ENCODE measurements at regions not wholly inside any gene's neighbourhood (a gene's known extent, or its start where the extent isn't known, plus 50 kb on each side); places are given as distances from the start of the nearest gene placed in this dataset.

DNA sequence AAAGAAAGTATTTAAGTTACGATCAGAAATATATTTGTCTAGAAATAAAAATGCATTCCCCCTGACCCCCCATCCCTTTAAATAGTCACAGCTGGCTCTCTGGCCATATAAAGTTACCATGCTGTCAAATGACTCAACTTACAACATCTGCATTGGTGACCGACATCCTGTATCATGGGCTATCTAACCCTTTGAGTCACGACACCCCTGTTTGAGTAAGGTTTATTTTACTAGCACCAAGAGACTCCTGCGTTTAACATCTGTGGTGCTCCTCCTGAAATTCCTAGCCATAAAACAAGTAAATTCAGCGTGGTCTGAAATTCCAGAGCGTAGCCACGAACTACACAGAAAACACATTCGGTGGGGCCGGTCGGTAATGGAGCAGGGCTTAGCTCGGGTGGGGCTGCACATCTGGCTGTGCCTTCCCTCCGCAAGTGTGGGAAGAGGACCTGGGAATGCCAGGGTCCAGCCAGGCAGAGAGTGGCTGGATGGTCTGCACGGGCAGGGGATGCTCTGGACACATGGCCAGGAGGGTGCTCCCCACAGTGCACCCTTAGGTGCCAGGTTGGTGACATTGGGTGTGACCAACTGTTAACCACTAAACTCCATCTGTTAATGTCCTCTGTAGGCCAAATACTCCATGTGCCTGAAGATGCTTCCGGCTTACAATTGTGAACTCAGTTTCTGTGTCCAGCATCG, 53.0 kb upstream of the CLDN14 start:
- DNase-seq: no peak

DNA sequence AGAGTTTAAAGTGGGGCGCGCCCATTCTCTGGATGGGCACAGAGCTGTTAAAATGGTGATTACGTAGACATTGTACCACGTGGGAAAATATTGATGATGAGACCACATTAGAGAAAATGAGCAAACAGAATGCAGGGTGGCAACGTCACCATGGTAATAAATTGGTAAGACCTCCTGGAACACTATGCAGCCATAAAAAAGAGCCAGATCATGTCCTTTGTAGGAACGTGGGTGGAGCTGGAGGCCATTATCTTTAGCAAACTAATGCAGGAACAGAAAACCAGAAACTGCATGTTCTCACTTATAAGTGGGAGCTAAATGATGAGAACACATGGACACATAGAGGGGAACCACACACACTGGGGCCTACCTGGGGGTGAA, 53.5 kb upstream of the CLDN14 start:
- no peak for DNase-seq

DNA sequence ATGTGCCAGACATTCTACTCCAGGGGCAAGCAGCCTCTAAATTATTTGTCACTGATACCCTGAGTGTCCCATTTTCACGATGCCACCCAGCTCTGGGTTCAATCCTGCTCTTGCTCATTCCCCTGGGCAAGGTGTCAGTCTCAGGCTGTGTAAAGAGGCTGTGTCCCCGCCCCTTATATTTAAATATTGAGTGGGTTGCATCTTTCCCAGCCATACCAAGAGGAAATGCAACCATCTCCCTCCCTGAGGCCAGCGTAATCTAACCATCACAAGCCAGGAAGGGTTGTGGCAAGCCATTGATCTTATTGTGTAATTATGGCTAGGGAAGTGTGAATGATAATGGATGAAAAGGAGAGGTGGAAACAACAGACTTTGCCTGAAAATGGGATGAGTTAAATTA, 54.7 kb upstream of the CLDN14 start:
- no peak for DNase-seq

DNA sequence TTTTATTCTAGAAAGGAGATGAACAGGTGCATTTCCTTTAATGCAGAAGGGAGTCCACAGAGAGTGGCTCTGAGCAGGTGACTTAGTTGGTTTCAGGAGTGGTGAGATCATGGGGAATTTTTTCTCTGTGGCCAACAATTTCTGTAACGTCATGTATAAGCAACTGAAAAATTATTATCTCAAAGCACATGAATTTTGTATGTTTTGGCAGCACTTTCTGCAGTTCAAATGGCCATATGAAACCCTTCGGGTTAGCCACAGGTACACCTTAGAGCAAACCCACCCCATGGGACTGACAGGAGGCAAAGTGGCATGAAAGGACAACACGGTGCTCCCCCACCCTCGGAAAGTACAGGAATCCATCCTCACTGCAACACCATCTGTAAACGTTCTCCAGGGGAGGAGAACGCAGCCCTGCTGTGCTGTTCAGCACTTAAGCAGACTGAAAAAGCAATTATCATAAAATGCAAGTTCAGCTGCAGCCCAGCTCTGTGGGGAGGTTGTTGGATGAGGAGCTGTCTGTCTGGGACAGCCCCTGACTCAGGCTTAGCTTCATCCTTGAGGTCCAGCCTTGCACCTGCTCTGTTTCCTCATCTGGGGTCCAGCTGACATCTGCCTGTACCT, 55.8 kb upstream of the CLDN14 start:
- DNase-seq: no peak

DNA sequence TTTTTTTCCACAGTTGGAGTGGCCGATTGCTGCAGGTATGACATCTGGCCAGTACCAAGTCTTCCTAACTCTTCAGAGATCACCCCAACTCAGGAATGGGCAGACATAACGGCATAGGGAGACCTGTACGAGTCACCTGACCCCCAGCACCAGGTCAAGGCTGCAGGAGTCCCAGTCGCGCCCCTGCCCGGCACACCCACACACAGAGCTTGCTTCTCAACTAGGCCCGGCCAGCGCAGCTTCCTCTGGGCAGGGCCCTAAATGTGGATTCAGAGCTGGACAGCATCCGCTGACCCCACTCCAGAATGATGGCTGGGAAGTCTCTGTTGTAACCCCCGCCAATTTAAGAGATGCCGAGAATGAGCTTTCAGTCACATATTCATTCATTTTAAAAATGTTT, 58.8 kb upstream of the CLDN14 start:
- no peak for DNase-seq

DNA sequence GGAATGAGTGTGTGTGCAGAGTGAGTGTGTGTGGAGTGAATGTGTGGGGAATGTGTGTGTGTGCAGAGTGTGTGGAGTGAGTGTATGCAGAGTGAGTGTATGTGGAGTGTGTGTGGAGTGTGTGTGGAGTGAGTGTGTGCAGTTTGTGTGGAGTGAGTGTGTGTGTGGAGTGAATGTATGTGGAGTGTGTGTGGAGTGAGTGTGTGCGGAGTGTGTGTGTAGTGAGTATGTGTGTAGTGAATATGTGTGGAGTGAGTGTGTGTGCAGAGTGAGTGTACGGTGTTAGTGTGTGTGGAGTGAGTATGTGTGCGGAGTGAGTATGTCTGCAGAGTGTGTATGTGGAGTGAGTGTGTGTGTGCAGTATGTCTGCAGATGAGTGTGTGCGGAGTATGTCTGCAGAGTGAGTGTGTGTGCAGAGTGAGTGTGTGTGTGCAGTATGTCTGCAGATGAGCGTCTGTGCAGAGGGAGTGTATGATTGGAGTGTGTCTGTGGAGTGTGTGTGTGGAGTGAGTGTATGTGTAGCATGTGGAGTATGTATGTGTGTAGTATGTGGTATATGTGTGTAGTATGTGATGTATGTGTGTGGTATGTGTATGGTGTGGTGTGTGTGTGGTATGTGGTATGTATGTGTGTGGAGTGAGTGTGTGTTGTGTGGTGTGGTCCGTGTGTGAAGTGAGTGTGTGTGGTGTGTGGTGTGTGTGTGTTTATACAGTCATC, 59.7 kb upstream of the CLDN14 start:
- no peak for DNase-seq

DNA sequence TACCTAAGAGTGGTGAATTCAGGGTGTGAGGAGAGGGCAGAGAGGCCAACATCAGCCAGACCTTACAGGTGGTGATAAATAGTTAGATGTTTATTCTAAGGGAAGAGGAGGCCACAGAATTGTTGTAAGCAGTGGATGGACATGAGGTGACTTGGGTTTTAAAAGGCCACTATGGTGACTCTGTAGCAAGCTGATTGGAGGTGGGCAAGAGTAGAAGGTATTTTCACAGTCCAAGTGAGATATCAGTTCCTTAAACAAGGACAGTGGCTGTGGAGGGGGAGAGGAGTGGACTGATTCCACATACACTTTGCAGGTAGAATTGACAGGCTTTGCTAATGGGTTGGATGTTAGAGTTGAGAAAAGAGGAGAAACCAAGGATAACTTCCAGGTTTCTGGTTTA, 60.8 kb upstream of the CLDN14 start:
- no peak for DNase-seq

DNA sequence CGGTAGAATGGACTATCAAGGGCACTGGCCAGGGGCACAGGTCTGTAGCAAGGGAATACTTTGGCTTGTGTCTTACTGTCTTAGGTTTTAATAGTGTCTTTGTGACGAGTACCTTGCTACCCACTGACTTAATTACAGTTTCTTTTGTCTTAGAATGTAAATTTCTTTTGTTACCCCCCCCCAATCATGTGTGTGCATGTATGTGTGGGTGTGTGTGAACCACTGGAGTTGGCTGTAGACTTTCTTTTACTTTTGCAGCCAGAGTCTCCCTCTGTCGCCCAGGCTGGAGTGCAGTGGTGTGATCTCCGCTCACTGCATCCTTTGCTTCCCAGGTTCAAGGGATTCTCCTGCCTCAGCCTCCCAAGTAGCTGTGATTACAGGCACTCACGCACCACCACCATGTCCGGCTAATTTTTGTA, 61.8 kb upstream of the CLDN14 start:
- no peak for DNase-seq

DNA sequence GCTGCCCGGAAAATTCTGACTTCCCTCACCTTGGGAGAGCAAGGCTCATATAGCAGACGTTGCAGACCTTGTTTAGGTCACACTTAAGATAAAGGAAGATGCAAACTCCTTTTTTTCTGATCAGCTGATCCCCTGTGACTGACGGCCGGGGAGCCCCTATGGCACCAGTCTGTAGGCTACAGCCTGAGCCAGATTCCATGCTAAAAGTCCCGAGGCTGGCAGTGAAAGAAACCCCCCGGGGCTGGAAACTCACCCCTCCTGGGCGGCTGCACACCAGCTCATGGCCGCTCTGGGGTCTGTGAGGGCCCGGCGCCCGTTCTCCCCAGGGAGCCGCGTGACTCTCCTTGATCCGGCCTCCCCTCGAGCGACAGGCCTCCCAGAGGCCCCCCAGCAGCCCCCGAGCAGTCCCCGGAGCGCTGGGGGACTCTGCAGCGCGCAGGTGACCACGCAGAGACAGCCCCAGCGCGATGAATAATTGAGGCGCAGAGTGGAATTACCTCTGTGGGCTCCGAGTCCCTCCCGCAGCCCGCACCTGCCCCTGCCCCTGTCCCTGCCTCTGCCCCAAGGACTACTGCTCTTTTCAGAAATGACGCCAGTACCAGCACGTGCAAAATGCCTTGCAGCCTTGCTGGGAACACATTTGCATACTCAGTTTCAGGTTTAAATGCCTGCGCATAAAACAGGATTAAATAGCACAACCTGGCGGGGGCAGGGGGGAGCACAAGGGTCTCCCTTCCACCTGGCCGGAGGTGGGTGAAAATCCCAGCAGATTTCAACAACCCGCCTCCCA, 62.6 kb upstream of the CLDN14 start:
- no peak for DNase-seq

DNA sequence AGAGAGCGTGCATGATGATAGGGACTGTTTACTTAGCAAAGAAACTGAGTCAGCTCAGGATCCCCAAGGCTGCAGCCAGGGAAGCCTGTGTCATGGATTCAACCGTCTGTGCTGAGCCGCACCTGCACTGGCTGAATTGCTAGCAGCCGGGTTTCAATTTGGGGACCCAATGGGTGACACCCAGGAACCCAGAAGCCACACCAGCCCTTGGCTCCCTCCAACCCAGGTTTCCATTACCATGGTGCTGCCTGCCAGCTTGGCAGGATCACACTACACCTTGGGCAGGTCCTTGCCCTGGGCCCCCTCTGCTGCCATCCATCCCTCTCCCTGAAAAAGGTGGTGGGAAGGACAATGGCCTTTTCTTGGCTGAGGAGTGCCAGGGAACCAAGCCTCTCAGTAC, 64.0 kb upstream of the CLDN14 start:
- DNase-seq: no peak

DNA sequence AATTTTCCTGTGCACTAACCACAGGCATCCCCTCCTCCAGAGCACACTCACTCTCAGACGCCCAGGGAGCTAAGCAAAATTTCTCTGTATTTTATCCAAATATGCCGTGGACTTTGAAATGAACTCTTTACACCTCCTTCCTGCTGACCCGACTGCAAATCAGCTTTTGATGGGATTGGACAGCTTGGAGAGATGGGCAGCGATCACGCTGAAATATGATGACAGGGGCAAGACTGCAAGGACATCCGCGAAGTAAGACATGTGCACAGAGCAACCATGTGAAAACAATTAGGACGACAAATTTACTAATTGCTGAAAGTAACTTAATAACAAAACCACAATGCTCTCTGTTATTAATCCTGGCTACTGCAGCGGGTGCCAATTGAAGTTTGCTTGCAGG, 64.6 kb upstream of the CLDN14 start:
- no peak for DNase-seq

DNA sequence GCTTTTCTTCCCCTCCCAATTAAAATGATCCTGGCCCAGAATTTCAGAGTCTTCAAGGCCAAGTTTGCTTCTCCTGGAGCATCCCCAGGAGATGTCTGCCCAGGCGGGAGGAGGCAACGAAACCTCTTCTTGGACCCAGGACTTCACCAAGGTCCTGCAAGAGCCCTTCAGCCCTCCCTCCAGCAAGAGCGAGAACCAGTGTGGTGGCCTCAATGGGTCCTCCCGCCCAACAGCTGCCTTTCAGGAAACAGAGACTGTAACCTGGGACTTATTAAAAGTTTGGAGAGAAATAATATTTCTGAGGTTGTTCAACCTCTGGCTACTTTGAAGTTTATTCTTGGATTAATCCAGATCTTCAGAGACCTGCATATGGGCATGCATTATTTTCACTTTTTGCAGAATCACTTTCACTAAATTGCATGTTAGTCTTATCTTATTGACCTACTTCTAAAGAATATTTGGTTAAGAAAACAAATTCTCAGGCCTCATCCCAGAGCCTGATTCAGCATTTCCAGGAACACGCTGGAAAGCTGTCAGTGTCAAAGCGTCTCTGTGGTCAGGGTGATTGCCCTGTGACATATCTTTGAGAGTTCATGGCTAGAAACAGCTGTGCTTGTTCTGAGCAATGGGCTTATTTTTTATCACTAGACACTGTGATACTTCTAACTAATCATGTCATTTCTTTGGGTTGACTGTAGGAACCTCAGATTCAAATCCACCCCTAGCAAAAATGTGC, 66.0 kb upstream of the CLDN14 start:
- no peak for DNase-seq

DNA sequence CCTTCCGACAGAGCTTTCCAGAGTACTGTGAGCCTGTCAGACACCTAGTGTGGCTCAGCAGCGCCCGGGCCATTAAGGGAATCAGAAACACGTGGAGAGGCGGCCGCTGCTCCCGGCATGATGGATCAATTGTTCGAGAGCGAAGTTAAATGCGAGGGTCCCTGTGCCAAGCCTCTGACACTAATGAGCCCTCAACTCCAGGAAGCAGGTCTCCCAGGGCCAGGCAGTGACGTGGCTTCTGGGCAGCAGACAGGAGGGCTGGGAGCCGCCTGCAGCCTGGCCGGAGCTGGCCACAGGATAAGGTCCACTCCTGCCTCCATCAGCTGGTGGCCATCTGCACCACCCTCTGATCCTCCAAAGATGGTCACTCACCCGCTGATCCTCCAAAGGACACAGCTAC, 67.5 kb upstream of the CLDN14 start:
- no peak for DNase-seq

DNA sequence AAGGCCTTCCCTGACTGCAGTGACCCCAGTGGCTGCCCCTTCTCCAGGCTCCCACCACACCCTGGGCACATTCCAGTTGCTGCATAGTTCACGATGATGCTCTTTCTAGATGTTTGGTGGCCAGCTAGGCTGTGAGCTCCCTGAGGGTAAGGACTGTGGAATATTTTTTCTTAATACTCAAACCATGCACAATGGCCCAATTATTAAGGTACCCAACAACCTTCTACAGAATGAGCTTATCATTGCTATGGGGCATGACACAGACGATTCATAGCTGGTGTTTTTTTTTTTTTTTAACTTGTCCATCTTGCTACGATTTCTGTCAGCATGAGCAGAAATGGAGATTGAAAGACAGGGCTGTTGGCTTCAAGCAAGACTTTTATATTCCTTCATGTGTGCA, 68.9 kb upstream of the CLDN14 start:
- DNase-seq: no peak

DNA sequence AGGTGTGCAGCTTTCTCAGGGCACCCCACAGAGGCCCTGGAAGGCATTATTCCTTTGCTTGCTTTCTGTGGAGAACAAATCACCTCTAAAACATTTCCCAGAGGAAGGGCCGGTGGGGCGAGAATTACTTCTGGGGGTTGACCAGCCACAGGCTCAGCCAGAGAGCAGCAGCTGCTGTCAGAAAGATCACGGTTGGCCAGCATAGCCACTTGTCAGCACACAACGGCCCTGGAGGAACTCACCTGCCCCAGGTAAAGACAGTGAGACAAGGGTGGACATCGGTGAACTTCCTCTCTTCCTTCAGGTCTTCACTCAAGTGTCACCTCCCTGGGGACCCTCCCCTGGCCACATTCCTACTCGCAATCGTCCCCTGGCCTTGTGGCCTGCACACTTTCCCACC, 69.5 kb upstream of the CLDN14 start:
- no peak for DNase-seq

DNA sequence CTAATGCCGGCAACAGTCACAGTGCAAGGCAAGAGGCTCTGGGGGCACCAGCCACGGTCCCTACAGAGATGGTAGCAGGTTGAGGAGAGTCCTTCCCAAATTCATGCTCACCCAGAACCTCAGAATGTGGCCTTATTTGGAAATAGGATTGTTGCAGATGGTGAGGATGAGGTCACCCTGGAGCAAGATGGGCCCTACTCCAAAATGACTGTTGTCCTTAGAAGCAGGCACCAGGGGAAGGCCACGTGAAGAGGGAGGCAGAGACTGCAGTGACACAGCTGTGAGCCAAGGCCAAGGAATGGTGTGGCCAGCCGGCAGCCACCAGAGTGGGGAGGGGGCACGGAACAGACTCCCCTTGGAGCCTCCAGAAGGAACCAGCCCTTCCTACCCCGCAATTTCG, 70.8 kb upstream of the CLDN14 start:
- DNase-seq: no peak

DNA sequence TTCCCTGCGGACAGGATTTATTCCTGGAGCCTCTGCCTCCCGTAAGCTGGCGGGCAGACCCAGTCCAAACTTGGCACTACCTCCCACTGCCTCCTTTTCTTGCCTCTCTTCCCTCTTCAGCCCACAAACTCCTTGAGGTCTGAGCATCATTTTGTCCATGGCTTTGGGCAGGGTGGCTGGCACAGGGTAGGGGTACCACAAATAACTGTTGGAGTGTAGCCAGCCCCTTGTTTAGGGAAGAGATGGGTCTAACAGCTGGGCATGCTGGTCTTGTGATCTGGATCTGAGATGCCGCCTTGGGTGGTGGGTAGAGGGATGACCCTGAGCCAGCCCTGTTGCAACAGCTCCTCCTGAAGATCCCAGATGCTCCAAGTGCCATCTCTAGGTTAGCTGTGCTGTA, 71.4 kb upstream of the CLDN14 start:
- no peak for DNase-seq

DNA sequence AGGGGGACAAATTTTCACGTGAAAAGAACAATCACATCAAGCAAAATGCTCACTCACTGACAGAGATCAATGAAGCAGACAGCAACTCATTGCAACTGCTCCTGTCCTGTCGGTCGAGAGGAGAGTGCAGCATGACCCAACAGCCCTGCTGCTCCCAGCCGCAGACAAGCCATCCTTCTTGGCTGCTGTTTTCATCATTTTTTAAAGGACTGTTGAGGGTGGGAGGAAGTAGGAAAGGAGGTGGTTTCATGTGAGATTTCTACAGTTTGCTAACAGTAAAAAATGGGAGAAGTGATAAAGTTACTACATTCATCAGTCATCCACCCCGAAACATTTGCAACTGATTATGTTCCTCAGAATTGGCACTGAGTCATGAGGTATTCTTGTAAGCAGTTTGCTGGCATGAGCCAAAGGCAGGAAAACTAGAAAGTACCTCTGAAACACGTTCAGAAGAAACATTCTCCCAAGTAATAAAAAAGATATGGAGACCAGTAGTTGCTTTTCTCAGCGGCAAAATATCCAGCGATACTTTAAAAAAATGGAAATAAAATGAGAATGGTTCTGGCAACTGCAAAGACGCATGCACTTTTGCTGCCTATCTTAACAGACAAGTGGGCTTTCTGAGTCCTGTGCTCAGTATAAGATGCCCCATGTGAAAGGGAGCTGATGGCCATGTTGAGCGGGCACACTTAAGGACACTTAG, 72.0 kb upstream of the CLDN14 start:
- DNase-seq: no peak

DNA sequence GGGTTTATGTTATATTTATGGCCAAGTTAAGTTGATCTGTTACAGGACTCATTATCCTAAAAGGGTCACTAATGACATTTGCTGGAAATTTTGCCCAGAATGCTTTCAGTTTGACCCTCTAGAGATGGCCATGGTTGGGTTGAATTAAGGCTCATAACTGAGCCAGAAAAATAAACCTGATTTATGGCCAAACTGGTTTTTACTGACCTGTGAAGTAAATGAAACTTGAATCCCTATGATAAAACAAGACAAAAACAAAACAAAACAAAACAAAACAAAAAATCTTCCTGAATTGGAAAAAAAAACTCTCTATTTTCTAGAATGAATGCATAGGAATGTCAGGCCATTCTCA, 72.5 kb upstream of the CLDN14 start:
- no peak for DNase-seq

DNA sequence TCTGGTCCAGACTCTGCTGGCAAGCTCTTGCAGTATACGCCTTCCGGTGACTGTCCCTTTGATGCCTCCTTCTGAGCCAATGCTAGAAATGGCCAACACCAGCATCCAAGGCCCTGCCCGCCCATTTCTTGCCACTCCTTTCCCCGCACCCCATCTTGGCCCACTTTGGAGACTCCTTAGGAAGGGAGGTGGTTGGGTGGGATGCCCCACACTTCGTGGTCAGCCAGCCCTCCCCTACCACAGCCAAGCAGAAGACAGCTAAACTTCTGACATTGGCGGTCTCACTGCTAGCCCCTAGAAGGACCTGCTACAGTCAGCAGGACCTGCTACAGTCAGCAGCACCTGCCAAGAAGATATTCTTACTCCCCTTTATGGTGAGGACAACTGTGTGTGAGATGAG, 73.5 kb upstream of the CLDN14 start:
- DNase-seq: no peak

DNA sequence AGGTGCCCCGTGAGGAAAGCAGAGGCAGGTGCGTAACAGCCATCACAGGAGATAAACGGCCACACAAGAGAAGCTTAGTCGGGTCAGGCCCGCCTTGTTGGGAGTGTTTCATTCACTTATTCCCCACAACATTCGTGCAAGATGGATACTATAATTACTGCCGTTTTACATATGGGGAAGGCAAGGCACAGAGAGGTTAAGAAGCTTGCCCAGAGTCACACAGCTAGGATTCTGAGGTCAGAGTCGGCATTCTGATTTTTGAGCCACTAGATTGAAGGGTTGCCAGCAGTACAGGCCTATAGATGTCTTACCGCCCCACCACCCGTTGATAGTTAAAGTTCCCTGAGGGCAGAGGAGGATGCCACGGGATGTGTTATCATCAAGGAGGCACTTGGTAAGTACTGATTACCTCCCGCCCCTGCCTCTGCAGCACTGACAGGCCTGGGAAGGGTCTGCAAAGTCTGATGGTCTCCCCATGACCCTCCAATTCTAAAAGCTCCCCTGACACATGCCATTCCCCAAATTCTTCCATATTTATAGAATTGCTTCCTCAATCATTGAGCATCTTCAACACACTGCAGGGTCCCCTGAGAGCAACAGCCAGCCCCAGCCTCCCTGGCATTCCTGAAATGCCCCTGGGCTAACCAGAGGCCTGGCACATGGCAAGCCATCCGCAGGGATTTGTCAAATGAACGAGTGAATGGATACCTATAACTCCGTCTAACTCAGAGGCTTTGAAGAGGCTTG, 74.7 kb upstream of the CLDN14 start:
- DNase-seq: no peak
